GM21390 (cell line): ENCODE measurements at regions not wholly inside any gene's neighbourhood (a gene's known extent, or its start where the extent isn't known, plus 50 kb on each side); places are given as distances from the start of the nearest gene placed in this dataset.
"Not testable (repeated sequence)": the region's sequence is repeated elsewhere in the genome, so short reads cannot be mapped to it uniquely, and the experiment has no call there.

Experiments used
- ATAC-seq: cut with Tn5 transposase; IDR thresholded peaks from one replicate; pipeline ENCODE4 v1.9.1; 2021; ENCODE audit not compliant: unreplicated experiment

GRCh38 chr9:107587191-107587963, 97.8 kb upstream of the KLF4 start:
- no peak for ATAC-seq

GRCh38 chr9:107586493-107586892, 96.9 kb upstream of the KLF4 start:
- ATAC-seq: no peak

GRCh38 chr9:107585465-107585864, 95.9 kb upstream of the KLF4 start:
- no peak for ATAC-seq

GRCh38 chr9:107584944-107585343, 95.4 kb upstream of the KLF4 start:
- ATAC-seq: no peak

GRCh38 chr9:107584186-107584585, 94.6 kb upstream of the KLF4 start:
- ATAC-seq: no peak

- ATAC-seq: no peak
Observed at GRCh38 chr9:107577140-107577776, 87.7 kb upstream of the KLF4 start.

- no peak for ATAC-seq
Observed at GRCh38 chr9:107571148-107571547, 81.6 kb upstream of the KLF4 start.

GRCh38 chr9:107569174-107569573, 79.6 kb upstream of the KLF4 start:
- ATAC-seq: no peak

- not testable (repeated sequence) for ATAC-seq
Observed at GRCh38 chr9:107568406-107568805, 78.8 kb upstream of the KLF4 start.

GRCh38 chr9:107567462-107567861, 77.9 kb upstream of the KLF4 start:
- no peak for ATAC-seq

GRCh38 chr9:107566611-107567061, 77.1 kb upstream of the KLF4 start:
- ATAC-seq: no peak

GRCh38 chr9:107562798-107563197, 73.2 kb upstream of the KLF4 start:
- ATAC-seq: no peak

GRCh38 chr9:107559494-107560086, 70.0 kb upstream of the KLF4 start:
- ATAC-seq: no peak

- ATAC-seq: no peak
Observed at GRCh38 chr9:107557236-107557990, 67.8 kb upstream of the KLF4 start.

GRCh38 chr9:107554636-107555035, 65.1 kb upstream of the KLF4 start:
- ATAC-seq: no peak

- ATAC-seq: no peak
Observed at GRCh38 chr9:107548298-107549142, 59.0 kb upstream of the KLF4 start.

- ATAC-seq: no peak
Observed at GRCh38 chr9:107547772-107548297, 58.3 kb upstream of the KLF4 start.

GRCh38 chr9:107547303-107547702, 57.7 kb upstream of the KLF4 start:
- ATAC-seq: no peak

GRCh38 chr9:107546859-107547258, 57.3 kb upstream of the KLF4 start:
- ATAC-seq: no peak

GRCh38 chr9:107545036-107545435, 55.5 kb upstream of the KLF4 start:
- ATAC-seq: no peak
